GM23338 (cell line): ENCODE measurements at regions not wholly inside any gene's neighbourhood (a gene's known extent, or its start where the extent isn't known, plus 50 kb on each side); places are given as distances from the start of the nearest gene placed in this dataset.

Experiments used
- ATAC-seq: fragments of 200-7000 bp; cut with Tn5 transposase; 3 replicates; pipeline ENCODE4 v1.9.1; 2020
- DNase-seq: peaks from one replicate; pipeline ENCODE4 v3.0.0-alpha.2; 2015; ENCODE audit warnings: low spot score
- H2AFZ ChIP-seq: fragments of 200-600 bp; sonication (generic); 2 replicates; pipeline ENCODE4 v1.8.0; 2016; ENCODE audit warnings: antibody characterized with exemption, mild to moderate bottlenecking, moderate library complexity
- H3F3A ChIP-seq: fragments of 200-600 bp; sonication (generic); replicated peaks from 2 replicates; pipeline ENCODE4 v1.8.0; 2017; ENCODE audit warnings: antibody characterized with exemption, mixed run types, low read depth
- H3K27ac ChIP-seq: fragments of 200-600 bp; sonication (generic); 2 replicates; pipeline ENCODE4 v1.6.1; 2016; ENCODE audit warnings: low read depth
- H3K27me3 ChIP-seq: fragments of 200-600 bp; sonication (generic); 2 replicates; pipeline ENCODE4 v1.8.0; 2016; ENCODE audit warnings: mild to moderate bottlenecking, mixed run types, moderate library complexity; ENCODE audit not compliant: insufficient read depth
- H3K36me3 ChIP-seq: fragments of 200-600 bp; sonication (generic); 2 replicates; pipeline ENCODE4 v1.8.0; 2016; ENCODE audit warnings: mild to moderate bottlenecking; ENCODE audit not compliant: insufficient read depth
- H3K4me1 ChIP-seq: fragments of 200-600 bp; sonication (generic); 2 replicates; pipeline ENCODE4 v1.8.0; 2016; ENCODE audit warnings: mild to moderate bottlenecking, moderate library complexity; ENCODE audit not compliant: insufficient read depth
- H3K4me2 ChIP-seq: fragments of 200-600 bp; sonication (generic); 2 replicates; pipeline ENCODE4 v1.7.1; 2017; ENCODE audit warnings: mixed run types
- H3K4me3 ChIP-seq: fragments of 200-600 bp; sonication (generic); 2 replicates; pipeline ENCODE4 v1.6.1; 2016; ENCODE audit warnings: mixed run types
- H3K79me2 ChIP-seq: fragments of 200-600 bp; sonication (generic); replicated peaks from 2 replicates; pipeline ENCODE4 v1.8.0; 2017; ENCODE audit warnings: mild to moderate bottlenecking; ENCODE audit not compliant: insufficient read depth
- H3K9me2 ChIP-seq: fragments of 200-600 bp; sonication (generic); 2 replicates; pipeline ENCODE4 v1.8.0; 2017; ENCODE audit not compliant: insufficient read depth
- H4K20me1 ChIP-seq: fragments of 200-600 bp; sonication (generic); replicated peaks from 2 replicates; pipeline ENCODE4 v1.8.0; 2017; ENCODE audit warnings: mild to moderate bottlenecking; ENCODE audit not compliant: insufficient read depth
- H3K27ac Mint-ChIP-seq: 2 replicates; pipeline ENCODE4 v1.8.0; 2020; ENCODE audit warnings: inconsistent platforms, mild to moderate bottlenecking, moderate library complexity, mixed read lengths
- H3K27me3 Mint-ChIP-seq: 3 replicates; pipeline ENCODE4 v1.8.0; 2022; ENCODE audit warnings: low read depth, mild to moderate bottlenecking, moderate library complexity, mixed read lengths, inconsistent platforms; ENCODE audit not compliant: insufficient read depth, poor library complexity
- H3K36me3 Mint-ChIP-seq: 3 replicates; pipeline ENCODE4 v1.8.0; 2021; ENCODE audit warnings: low read depth, mild to moderate bottlenecking, inconsistent platforms, moderate library complexity, mixed read lengths
- H3K4me1 Mint-ChIP-seq: 3 replicates; pipeline ENCODE4 v1.8.0; 2020; ENCODE audit warnings: mild to moderate bottlenecking, inconsistent platforms, mixed read lengths
- H3K4me3 Mint-ChIP-seq: 3 replicates; pipeline ENCODE4 v1.8.0; 2021; ENCODE audit warnings: moderate library complexity, mild to moderate bottlenecking, inconsistent platforms, mixed read lengths
- H3K9me3 Mint-ChIP-seq: 3 replicates; pipeline ENCODE4 v1.8.0; 2020; ENCODE audit warnings: moderate library complexity, mild to moderate bottlenecking, inconsistent platforms, mixed read lengths
- EZH2 ChIP-seq: fragments of 200-600 bp; sonication (generic); IDR thresholded peaks from one replicate; pipeline ENCODE4 v1.8.0; 2017; ENCODE audit warnings: antibody characterized with exemption, mild to moderate bottlenecking, low read depth; ENCODE audit not compliant: unreplicated experiment
- EZH2phosphoT487 ChIP-seq: fragments of 200-600 bp; sonication (generic); IDR thresholded peaks from one replicate; pipeline ENCODE4 v1.8.1; 2018; ENCODE audit warnings: antibody characterized with exemption; ENCODE audit not compliant: unreplicated experiment
- JUNB ChIP-seq: IDR thresholded peaks from one replicate; pipeline ENCODE4 v1.6.1; 2016; ENCODE audit warnings: antibody characterized with exemption; ENCODE audit not compliant: unreplicated experiment
- NANOG ChIP-seq: IDR thresholded peaks from 2 replicates; pipeline ENCODE4 v1.6.1; 2016; ENCODE audit warnings: antibody characterized with exemption, borderline replicate concordance
- POLR2AphosphoS5 ChIP-seq: IDR thresholded peaks from 2 replicates; pipeline ENCODE4 v1.6.1; 2016; ENCODE audit warnings: antibody characterized with exemption, low read depth
- STAT1 ChIP-seq: IDR thresholded peaks from one replicate; pipeline ENCODE4 v1.6.1; 2016; ENCODE audit warnings: antibody characterized with exemption; ENCODE audit not compliant: unreplicated experiment
- ZNF114 ChIP-seq: fragments of 250-450 bp; sonication (Bioruptor Pico); IDR thresholded peaks from 2 replicates; pipeline ENCODE4 v1.5.0; 2020; ENCODE audit warnings: mild to moderate bottlenecking, moderate library complexity
- ZNF331 ChIP-seq: fragments of 250-450 bp; sonication (Bioruptor Pico); IDR thresholded peaks from 2 replicates; pipeline ENCODE4 v1.5.0; 2020; ENCODE audit warnings: low read depth, mild to moderate bottlenecking, moderate library complexity
- ZNF462 ChIP-seq: fragments of 250-450 bp; sonication (Bioruptor Pico); IDR thresholded peaks from 2 replicates; pipeline ENCODE4 v1.5.0; 2020; ENCODE audit warnings: mild to moderate bottlenecking, moderate library complexity
- TF ChIP-seq, protein P1 (sequence below): IDR thresholded peaks from one replicate; pipeline ENCODE4 v1.6.1; 2018; ENCODE audit warnings: antibody characterized with exemption; ENCODE audit not compliant: unreplicated experiment
- TF ChIP-seq, protein P2 (sequence below): IDR thresholded peaks from 2 replicates; pipeline ENCODE4 v1.6.1; 2016; ENCODE audit warnings: antibody characterized with exemption
- TF ChIP-seq, protein P3 (sequence below), 2 experiments: fragments of 200-600 bp in 1 of 2; sonication (generic) in 1 of 2; conservative IDR thresholded peaks; 2 replicates each; pipeline versions ENCODE4 v1.5.1 to v1.6.1; 2016 to 2017; ENCODE audit warnings: antibody characterized with exemption in 2 of 2, low read depth in 2 of 2, mild to moderate bottlenecking in 2 of 2, moderate library complexity in 1 of 2

DNA sequence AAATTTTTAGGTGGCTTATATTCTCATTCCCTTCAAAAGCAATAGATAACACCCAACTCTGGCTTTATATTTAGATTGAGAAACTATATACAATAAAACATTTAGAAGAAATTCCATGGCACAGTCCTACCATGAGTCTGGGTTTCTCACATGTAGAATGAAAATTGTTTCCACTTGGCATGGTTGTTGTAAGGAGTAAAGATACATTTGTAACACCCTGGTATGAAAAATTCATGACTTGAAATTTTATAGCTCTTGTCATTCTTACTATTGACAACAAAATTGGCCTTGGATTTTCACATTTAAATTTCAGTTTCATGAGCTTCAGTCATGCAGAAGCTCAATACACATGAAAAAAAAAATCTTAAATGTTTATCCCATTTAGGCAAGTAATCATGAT is 92.5 kb upstream of the CBLN2 start:
- H3K36me3 ChIP-seq, result no peaks in the 10 kb centered on the region
- ATAC-seq (no peak), DNase-seq (no peak)
- H3K4me1 ChIP-seq, result no peaks in the 10 kb centered on the region
- no peak overlapping the region for H2AFZ ChIP-seq
- no peaks in the 10 kb centered on the region for H3K9me2 ChIP-seq
- no peak overlapping the region for H3K27ac ChIP-seq
- TF ChIP-seq, protein P1, sequence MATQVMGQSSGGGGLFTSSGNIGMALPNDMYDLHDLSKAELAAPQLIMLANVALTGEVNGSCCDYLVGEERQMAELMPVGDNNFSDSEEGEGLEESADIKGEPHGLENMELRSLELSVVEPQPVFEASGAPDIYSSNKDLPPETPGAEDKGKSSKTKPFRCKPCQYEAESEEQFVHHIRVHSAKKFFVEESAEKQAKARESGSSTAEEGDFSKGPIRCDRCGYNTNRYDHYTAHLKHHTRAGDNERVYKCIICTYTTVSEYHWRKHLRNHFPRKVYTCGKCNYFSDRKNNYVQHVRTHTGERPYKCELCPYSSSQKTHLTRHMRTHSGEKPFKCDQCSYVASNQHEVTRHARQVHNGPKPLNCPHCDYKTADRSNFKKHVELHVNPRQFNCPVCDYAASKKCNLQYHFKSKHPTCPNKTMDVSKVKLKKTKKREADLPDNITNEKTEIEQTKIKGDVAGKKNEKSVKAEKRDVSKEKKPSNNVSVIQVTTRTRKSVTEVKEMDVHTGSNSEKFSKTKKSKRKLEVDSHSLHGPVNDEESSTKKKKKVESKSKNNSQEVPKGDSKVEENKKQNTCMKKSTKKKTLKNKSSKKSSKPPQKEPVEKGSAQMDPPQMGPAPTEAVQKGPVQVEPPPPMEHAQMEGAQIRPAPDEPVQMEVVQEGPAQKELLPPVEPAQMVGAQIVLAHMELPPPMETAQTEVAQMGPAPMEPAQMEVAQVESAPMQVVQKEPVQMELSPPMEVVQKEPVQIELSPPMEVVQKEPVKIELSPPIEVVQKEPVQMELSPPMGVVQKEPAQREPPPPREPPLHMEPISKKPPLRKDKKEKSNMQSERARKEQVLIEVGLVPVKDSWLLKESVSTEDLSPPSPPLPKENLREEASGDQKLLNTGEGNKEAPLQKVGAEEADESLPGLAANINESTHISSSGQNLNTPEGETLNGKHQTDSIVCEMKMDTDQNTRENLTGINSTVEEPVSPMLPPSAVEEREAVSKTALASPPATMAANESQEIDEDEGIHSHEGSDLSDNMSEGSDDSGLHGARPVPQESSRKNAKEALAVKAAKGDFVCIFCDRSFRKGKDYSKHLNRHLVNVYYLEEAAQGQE, result no peak
- TF ChIP-seq ZNF114 (no peak), NANOG (no peak), EZH2 (no peak), POLR2AphosphoS5 (no peak), EZH2phosphoT487 (no peak), ZNF331 (CRISPR knock-in tag) (no peak), JUNB (no peak), ZNF462 (no peak), STAT1 (no peak)
- TF ChIP-seq, protein P2, sequence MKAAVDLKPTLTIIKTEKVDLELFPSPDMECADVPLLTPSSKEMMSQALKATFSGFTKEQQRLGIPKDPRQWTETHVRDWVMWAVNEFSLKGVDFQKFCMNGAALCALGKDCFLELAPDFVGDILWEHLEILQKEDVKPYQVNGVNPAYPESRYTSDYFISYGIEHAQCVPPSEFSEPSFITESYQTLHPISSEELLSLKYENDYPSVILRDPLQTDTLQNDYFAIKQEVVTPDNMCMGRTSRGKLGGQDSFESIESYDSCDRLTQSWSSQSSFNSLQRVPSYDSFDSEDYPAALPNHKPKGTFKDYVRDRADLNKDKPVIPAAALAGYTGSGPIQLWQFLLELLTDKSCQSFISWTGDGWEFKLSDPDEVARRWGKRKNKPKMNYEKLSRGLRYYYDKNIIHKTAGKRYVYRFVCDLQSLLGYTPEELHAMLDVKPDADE, result no peak
- TF ChIP-seq, protein P3, sequence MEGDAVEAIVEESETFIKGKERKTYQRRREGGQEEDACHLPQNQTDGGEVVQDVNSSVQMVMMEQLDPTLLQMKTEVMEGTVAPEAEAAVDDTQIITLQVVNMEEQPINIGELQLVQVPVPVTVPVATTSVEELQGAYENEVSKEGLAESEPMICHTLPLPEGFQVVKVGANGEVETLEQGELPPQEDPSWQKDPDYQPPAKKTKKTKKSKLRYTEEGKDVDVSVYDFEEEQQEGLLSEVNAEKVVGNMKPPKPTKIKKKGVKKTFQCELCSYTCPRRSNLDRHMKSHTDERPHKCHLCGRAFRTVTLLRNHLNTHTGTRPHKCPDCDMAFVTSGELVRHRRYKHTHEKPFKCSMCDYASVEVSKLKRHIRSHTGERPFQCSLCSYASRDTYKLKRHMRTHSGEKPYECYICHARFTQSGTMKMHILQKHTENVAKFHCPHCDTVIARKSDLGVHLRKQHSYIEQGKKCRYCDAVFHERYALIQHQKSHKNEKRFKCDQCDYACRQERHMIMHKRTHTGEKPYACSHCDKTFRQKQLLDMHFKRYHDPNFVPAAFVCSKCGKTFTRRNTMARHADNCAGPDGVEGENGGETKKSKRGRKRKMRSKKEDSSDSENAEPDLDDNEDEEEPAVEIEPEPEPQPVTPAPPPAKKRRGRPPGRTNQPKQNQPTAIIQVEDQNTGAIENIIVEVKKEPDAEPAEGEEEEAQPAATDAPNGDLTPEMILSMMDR (conservative IDR thresholded peaks at IDR 0.05; ENCODE audit: low read depth in 2 of 2), result no peak
- Mint-ChIP-seq H3K27ac (no peak overlapping the region), H3K4me1 (peaks cover under 1% of the 10 kb centered on the region; the same call in 2 of the 3 replicates), H3K36me3 (no peaks in the 10 kb centered on the region), H3K9me3 (peaks cover 48% of the 10 kb centered on the region), H3K27me3 (peaks cover 4% of the 10 kb centered on the region), H3K4me3 (no peak overlapping the region)
- no peak overlapping the region for H3K4me2 ChIP-seq
- no peak overlapping the region for H3K4me3 ChIP-seq
- H3K27me3 ChIP-seq, result no peaks in the 10 kb centered on the region
- no peaks in the 10 kb centered on the region for H3F3A ChIP-seq
- H4K20me1 ChIP-seq, result no peaks in the 10 kb centered on the region
- H3K79me2 ChIP-seq, result no peaks in the 10 kb centered on the region
